Neural progenitor cell (in vitro differentiated cells): ENCODE measurements at regions not wholly inside any gene's neighbourhood (a gene's known extent, or its start where the extent isn't known, plus 50 kb on each side); places are given as distances from the start of the nearest gene placed in this dataset.

Source experiments
- CTCF ChIP-seq: fragments of 200-600 bp; sonication (generic); IDR thresholded peaks from 2 replicates; pipeline ENCODE4 v1.5.1; 2017; ENCODE audit warnings: antibody characterized with exemption, mild to moderate bottlenecking
- EZH2 ChIP-seq: fragments of 200-600 bp; sonication (generic); IDR thresholded peaks from 2 replicates; pipeline ENCODE4 v1.6.1; 2017; ENCODE audit warnings: antibody characterized with exemption, mild to moderate bottlenecking, moderate library complexity
- EZH2phosphoT487 ChIP-seq: fragments of 200-600 bp; sonication (generic); IDR thresholded peaks from 2 replicates; pipeline ENCODE4 v1.6.1; 2017; ENCODE audit warnings: antibody characterized with exemption

- TF ChIP-seq CTCF (no peak), EZH2phosphoT487 (no peak), EZH2 (no peak)
Measured at GRCh38 chr3:46143951-46144473, 64.1 kb downstream of the CCR1 start.
